ENCODE measurements at regions not wholly inside any gene's neighbourhood (a gene's known extent, or its start where the extent isn't known, plus 50 kb on each side); places are given as distances from the start of the nearest gene placed in this dataset.

DNA sequence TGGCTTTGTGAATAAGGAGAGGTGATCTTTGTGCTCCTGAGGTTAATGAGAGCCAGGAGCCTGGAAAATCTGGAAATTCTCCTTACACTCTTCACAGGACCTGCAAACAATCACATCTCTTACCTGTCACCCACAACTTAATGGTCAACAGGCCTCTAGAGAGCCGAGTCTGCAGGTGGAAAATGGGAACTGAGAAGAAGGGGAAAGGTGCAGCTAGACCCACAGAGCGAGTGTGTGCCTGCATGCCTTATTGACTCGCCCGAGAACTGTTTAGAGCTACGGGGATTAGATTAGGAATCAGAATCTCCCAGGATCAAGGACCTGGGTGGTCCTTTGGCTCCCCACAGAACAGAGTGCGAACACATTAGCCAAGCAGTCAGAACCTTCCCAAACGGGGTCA is 329.6 kb downstream of the PTEN start:
- H3K9me3 ChIP-seq (replicated peaks in 1 of 2; ENCODE audit: control insufficient read depth in 2 of 2, insufficient read depth in 1 of 2, low read depth in 1 of 2, low read length in 2 of 2): peaks cover 0 to under 1% of the 10 kb centered on the region in 2 donors
- no peak overlapping the region for H2BK12ac ChIP-seq (ENCODE audit: low read length)
- H3K4me1 ChIP-seq (ENCODE audit: control insufficient read depth in 2 of 2, insufficient read depth in 1 of 2, low read depth in 1 of 2, low read length in 2 of 2): peaks cover 0 to 6% of the 10 kb centered on the region in 2 donors
- H3K27ac ChIP-seq (replicated peaks; ENCODE audit: low read length): no peak overlapping the region
- no peak overlapping the region for H2BK5ac ChIP-seq (ENCODE audit: low read length)
- H3K23ac ChIP-seq (ENCODE audit: low read depth, low read length, poor library complexity): no peak overlapping the region
- H3K36me3 ChIP-seq (replicated peaks in 1 of 2; ENCODE audit: control insufficient read depth in 2 of 2, insufficient read depth in 2 of 2, low read length in 2 of 2): no peaks in the 10 kb centered on the region
- H3K9ac ChIP-seq (ENCODE audit: low read depth, low read length, poor library complexity): no peak overlapping the region
- H2BK15ac ChIP-seq (ENCODE audit: low read length): no peak overlapping the region
- no peak overlapping the region for H3K4ac ChIP-seq (ENCODE audit: low read length)
- no peak overlapping the region for H3K4me2 ChIP-seq (ENCODE audit: insufficient read depth, low read length, poor library complexity, severe bottlenecking)
- H2AK5ac ChIP-seq (ENCODE audit: low read depth, low read length): no peak overlapping the region
- WGBS, 2 donors (ENCODE audit: extremely low coverage in 2 of 2, insufficient read length in 2 of 2, insufficient replicate concordance in 1 of 2): no CpG with 5 or more reads among the region's 7 CpGs
- no peak overlapping the region for H4K91ac ChIP-seq (ENCODE audit: low read depth, low read length, poor library complexity)
- H3K27me3 ChIP-seq (ENCODE audit: control insufficient read depth in 3 of 3, insufficient read depth in 3 of 3, low read depth in 1 of 3, low read length in 3 of 3): no peaks in the 10 kb centered on the region
- no peak overlapping the region for H3K4me3 ChIP-seq (ENCODE audit: low read length in 2 of 2)
- no peak overlapping the region for H3K14ac ChIP-seq (ENCODE audit: low read length)
- no peaks in the 10 kb centered on the region for H3K79me1 ChIP-seq (ENCODE audit: low read depth, low read length)
- H2BK120ac ChIP-seq (ENCODE audit: low read depth, low read length): no peak overlapping the region
- no peak overlapping the region for H2AFZ ChIP-seq (ENCODE audit: low read length)
- H3K18ac ChIP-seq (ENCODE audit: low read length): no peak overlapping the region
- DNase-seq (ENCODE audit: low spot score): no peak
- H4K8ac ChIP-seq (ENCODE audit: low read depth, low read length): no peak overlapping the region

DNA sequence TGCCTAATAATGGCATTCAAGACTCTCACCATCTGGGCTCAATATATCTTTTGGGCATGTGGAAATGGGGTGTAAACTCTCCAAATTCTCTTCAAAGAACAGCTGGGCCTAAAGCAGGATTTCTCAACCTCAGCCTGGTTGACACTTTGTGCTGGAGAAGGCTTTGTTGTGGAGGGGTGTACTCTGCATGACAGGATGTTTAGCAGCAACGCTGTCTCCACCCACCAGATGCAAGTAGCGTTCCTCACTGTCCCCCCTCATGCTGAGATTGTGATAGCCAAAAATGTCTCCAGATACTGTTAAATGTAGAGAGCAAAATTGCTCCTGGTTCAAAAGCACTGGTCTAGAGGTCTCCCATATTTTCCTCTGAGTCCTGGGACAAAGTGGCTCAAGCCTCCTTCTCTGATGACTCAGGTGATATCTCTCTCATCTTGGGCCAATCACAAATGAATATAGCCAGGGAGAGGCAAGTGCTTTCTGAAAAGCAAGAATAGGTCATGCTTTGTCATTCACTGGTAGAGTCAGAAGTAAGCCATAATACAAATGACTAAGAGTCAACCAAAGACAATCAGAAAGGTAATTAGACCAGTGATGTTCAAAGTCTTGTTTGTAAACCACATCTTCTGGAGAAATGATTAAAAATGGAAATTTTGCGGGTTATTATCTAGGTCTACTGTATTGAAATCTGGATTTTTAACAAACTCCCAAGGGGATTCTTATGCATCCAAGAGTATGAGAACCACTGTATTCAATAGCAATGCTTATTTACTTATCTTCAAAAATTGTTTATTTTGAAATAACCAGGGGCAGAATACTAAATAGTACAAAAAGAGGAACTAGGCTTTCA is 330.8 kb downstream of the PTEN start:
- no peak overlapping the region for H3K4me3 ChIP-seq (ENCODE audit: low read length in 2 of 2)
- H2AFZ ChIP-seq (ENCODE audit: low read length): no peak overlapping the region
- no peak for DNase-seq (ENCODE audit: low spot score)
- no peaks in the 10 kb centered on the region for H3K27me3 ChIP-seq (ENCODE audit: control insufficient read depth in 3 of 3, insufficient read depth in 3 of 3, low read depth in 1 of 3, low read length in 3 of 3)
- no peak overlapping the region for H3K4me2 ChIP-seq (ENCODE audit: insufficient read depth, low read length, poor library complexity, severe bottlenecking)
- H3K36me3 ChIP-seq (replicated peaks in 1 of 2; ENCODE audit: control insufficient read depth in 2 of 2, insufficient read depth in 2 of 2, low read length in 2 of 2): no peaks in the 10 kb centered on the region
- H2BK120ac ChIP-seq (ENCODE audit: low read depth, low read length): no peak overlapping the region
- no peak overlapping the region for H3K27ac ChIP-seq (replicated peaks; ENCODE audit: low read length)
- H2BK15ac ChIP-seq (ENCODE audit: low read length): no peak overlapping the region
- H3K9me3 ChIP-seq (replicated peaks in 1 of 2; ENCODE audit: control insufficient read depth in 2 of 2, insufficient read depth in 1 of 2, low read depth in 1 of 2, low read length in 2 of 2): peaks cover 0 to 2% of the 10 kb centered on the region in 2 donors
- no peak overlapping the region for H3K4ac ChIP-seq (ENCODE audit: low read length)
- H3K79me1 ChIP-seq (ENCODE audit: low read depth, low read length): no peaks in the 10 kb centered on the region
- H2BK12ac ChIP-seq (ENCODE audit: low read length): no peak overlapping the region
- no peak overlapping the region for H3K9ac ChIP-seq (ENCODE audit: low read depth, low read length, poor library complexity)
- H3K18ac ChIP-seq (ENCODE audit: low read length): no peak overlapping the region
- no CpG with 5 or more reads among the region's 3 CpGs for WGBS, 2 donors (ENCODE audit: extremely low coverage in 2 of 2, insufficient read length in 2 of 2, insufficient replicate concordance in 1 of 2)
- no peak overlapping the region for H3K14ac ChIP-seq (ENCODE audit: low read length)
- no peak overlapping the region for H4K8ac ChIP-seq (ENCODE audit: low read depth, low read length)
- peaks cover 0 to 6% of the 10 kb centered on the region in 2 donors for H3K4me1 ChIP-seq (ENCODE audit: control insufficient read depth in 2 of 2, insufficient read depth in 1 of 2, low read depth in 1 of 2, low read length in 2 of 2)
- no peak overlapping the region for H3K23ac ChIP-seq (ENCODE audit: low read depth, low read length, poor library complexity)
- no peak overlapping the region for H4K91ac ChIP-seq (ENCODE audit: low read depth, low read length, poor library complexity)
- no peak overlapping the region for H2AK5ac ChIP-seq (ENCODE audit: low read depth, low read length)
- H2BK5ac ChIP-seq (ENCODE audit: low read length): no peak overlapping the region

DNA sequence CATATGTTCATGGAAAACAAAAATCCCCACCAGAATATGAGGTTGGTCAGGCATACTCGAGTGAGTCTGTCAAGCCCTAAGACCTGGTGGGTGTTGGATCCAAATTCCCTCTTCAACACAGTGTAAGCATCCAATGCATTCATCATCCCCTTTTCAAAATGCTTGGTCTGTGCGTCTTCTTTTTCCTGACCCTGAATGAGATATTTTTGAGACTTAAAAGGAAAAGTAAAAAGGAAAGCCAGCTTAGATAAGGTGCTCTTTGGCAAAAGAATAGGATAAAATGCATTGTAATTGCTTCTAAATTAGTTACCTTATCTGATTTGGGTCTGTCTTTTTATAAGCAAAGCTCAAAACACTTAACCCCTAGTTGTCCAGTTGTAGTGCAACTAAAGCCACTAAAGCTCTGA is 331.5 kb downstream of the PTEN start:
- H3K27ac ChIP-seq (replicated peaks; ENCODE audit: low read length): no peak overlapping the region
- no peak overlapping the region for H4K91ac ChIP-seq (ENCODE audit: low read depth, low read length, poor library complexity)
- no peak overlapping the region for H2AFZ ChIP-seq (ENCODE audit: low read length)
- H3K4me2 ChIP-seq (ENCODE audit: insufficient read depth, low read length, poor library complexity, severe bottlenecking): no peak overlapping the region
- no peak overlapping the region for H3K9ac ChIP-seq (ENCODE audit: low read depth, low read length, poor library complexity)
- H2BK5ac ChIP-seq (ENCODE audit: low read length): no peak overlapping the region
- no peak for DNase-seq (ENCODE audit: low spot score)
- H3K4ac ChIP-seq (ENCODE audit: low read length): no peak overlapping the region
- peaks cover 0 to 6% of the 10 kb centered on the region in 2 donors for H3K4me1 ChIP-seq (ENCODE audit: control insufficient read depth in 2 of 2, insufficient read depth in 1 of 2, low read depth in 1 of 2, low read length in 2 of 2)
- H3K4me3 ChIP-seq (ENCODE audit: low read length in 2 of 2): no peak overlapping the region
- peaks cover 0 to 2% of the 10 kb centered on the region in 2 donors for H3K9me3 ChIP-seq (replicated peaks in 1 of 2; ENCODE audit: control insufficient read depth in 2 of 2, insufficient read depth in 1 of 2, low read depth in 1 of 2, low read length in 2 of 2)
- no peaks in the 10 kb centered on the region for H3K27me3 ChIP-seq (ENCODE audit: control insufficient read depth in 3 of 3, insufficient read depth in 3 of 3, low read depth in 1 of 3, low read length in 3 of 3)
- H3K36me3 ChIP-seq (replicated peaks in 1 of 2; ENCODE audit: control insufficient read depth in 2 of 2, insufficient read depth in 2 of 2, low read length in 2 of 2): no peaks in the 10 kb centered on the region
- H2BK12ac ChIP-seq (ENCODE audit: low read length): no peak overlapping the region
- no peak overlapping the region for H3K18ac ChIP-seq (ENCODE audit: low read length)
- no peak overlapping the region for H4K8ac ChIP-seq (ENCODE audit: low read depth, low read length)
- no peak overlapping the region for H2AK5ac ChIP-seq (ENCODE audit: low read depth, low read length)
- WGBS, 2 donors (ENCODE audit: extremely low coverage in 2 of 2, insufficient read length in 2 of 2, insufficient replicate concordance in 1 of 2): no CpG with 5 or more reads among the region's 2 CpGs
- H2BK15ac ChIP-seq (ENCODE audit: low read length): no peak overlapping the region
- H3K79me1 ChIP-seq (ENCODE audit: low read depth, low read length): no peaks in the 10 kb centered on the region
- H3K14ac ChIP-seq (ENCODE audit: low read length): no peak overlapping the region
- H2BK120ac ChIP-seq (ENCODE audit: low read depth, low read length): no peak overlapping the region
- no peak overlapping the region for H3K23ac ChIP-seq (ENCODE audit: low read depth, low read length, poor library complexity)

DNA sequence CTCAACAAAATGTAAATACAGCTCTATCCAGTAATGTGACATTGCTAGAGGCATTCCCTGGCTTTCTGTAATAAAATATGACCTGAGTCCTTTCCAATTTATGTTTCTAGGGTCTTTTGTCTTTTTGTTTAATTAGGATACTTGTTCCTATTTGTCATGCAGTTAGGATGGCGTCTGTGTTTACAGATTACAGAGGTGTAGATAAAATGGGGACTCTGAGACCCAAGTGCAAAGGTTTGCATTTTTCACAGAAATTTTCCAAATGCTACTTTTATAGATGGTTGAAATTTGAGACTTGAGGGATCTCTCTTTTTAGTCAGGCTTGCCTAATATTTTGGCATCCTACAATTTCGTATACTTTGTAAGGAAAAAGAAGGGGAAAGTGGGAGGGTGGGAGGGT is 332.4 kb downstream of the PTEN start:
- Histone ChIP-seq H3K27ac (replicated peaks; ENCODE audit: low read length) (no peak overlapping the region), H3K18ac (ENCODE audit: low read length) (no peak overlapping the region), H4K91ac (ENCODE audit: low read depth, low read length, poor library complexity) (no peak overlapping the region), H2BK12ac (ENCODE audit: low read length) (no peak overlapping the region), H3K36me3 (replicated peaks in 1 of 2; ENCODE audit: control insufficient read depth in 2 of 2, insufficient read depth in 2 of 2, low read length in 2 of 2) (no peaks in the 10 kb centered on the region), H3K27me3 (ENCODE audit: control insufficient read depth in 3 of 3, insufficient read depth in 3 of 3, low read depth in 1 of 3, low read length in 3 of 3) (no peaks in the 10 kb centered on the region), H3K9ac (ENCODE audit: low read depth, low read length, poor library complexity) (no peak overlapping the region), H3K9me3 (replicated peaks in 1 of 2; ENCODE audit: control insufficient read depth in 2 of 2, insufficient read depth in 1 of 2, low read depth in 1 of 2, low read length in 2 of 2) (peaks cover 0 to 2% of the 10 kb centered on the region in 2 donors), H3K14ac (ENCODE audit: low read length) (no peak overlapping the region), H2BK5ac (ENCODE audit: low read length) (no peak overlapping the region), H3K4ac (ENCODE audit: low read length) (no peak overlapping the region), H3K23ac (ENCODE audit: low read depth, low read length, poor library complexity) (no peak overlapping the region), H2AFZ (ENCODE audit: low read length) (no peak overlapping the region), H3K79me1 (ENCODE audit: low read depth, low read length) (no peaks in the 10 kb centered on the region), H3K4me1 (ENCODE audit: control insufficient read depth in 2 of 2, insufficient read depth in 1 of 2, low read depth in 1 of 2, low read length in 2 of 2) (peaks cover 5 to 8% of the 10 kb centered on the region in 2 donors), H2BK15ac (ENCODE audit: low read length) (no peak overlapping the region), H2BK120ac (ENCODE audit: low read depth, low read length) (no peak overlapping the region), H4K8ac (ENCODE audit: low read depth, low read length) (no peak overlapping the region), H3K4me2 (ENCODE audit: insufficient read depth, low read length, poor library complexity, severe bottlenecking) (no peak overlapping the region), H2AK5ac (ENCODE audit: low read depth, low read length) (no peak overlapping the region), H3K4me3 (ENCODE audit: low read length in 2 of 2) (no peak overlapping the region)
- no peak for DNase-seq (ENCODE audit: low spot score)
- no CpG with 5 or more reads among the region's 2 CpGs for WGBS, 2 donors (ENCODE audit: extremely low coverage in 2 of 2, insufficient read length in 2 of 2, insufficient replicate concordance in 1 of 2)
